Gastroesophageal sphincter (tissue), 3 donors: ENCODE measurements at regions not wholly inside any gene's neighbourhood (a gene's known extent, or its start where the extent isn't known, plus 50 kb on each side); places are given as distances from the start of the nearest gene placed in this dataset.

Experiments
- EP300 ChIP-seq: sonication (generic); formaldehyde crosslinking; IDR thresholded peaks from one replicate; pipeline ENCODE4 v1.6.1; 2017; ENCODE audit warnings: antibody characterized with exemption, mild to moderate bottlenecking
- POLR2A ChIP-seq, 2 donors: fragments of 450-650 bp; IDR thresholded peaks; one replicate each; pipeline ENCODE4 v1.6.1; 2017; ENCODE audit warnings: antibody characterized with exemption in 2 of 2, mild to moderate bottlenecking in 2 of 2, moderate library complexity in 1 of 2
- POLR2AphosphoS5 ChIP-seq: sonication (generic); formaldehyde crosslinking; IDR thresholded peaks from one replicate; pipeline ENCODE4 v1.6.1; 2017; ENCODE audit warnings: antibody characterized with exemption
- TF ChIP-seq, protein P1 (sequence below), 4 experiments: fragments of 200-600 bp in 2 of 4; fragments of 450-650 bp in 2 of 4; sonication (generic) in 1 of 4; IDR thresholded peaks; one replicate each; pipeline ENCODE4 v1.5.1; 2017 to 2019; ENCODE audit warnings: antibody characterized with exemption in 4 of 4, mild to moderate bottlenecking in 2 of 4, moderate library complexity in 2 of 4

GRCh38 chrX:94430091-94430490 lies 756.1 kb downstream of the FAM133A start:
- TF ChIP-seq, protein P1, sequence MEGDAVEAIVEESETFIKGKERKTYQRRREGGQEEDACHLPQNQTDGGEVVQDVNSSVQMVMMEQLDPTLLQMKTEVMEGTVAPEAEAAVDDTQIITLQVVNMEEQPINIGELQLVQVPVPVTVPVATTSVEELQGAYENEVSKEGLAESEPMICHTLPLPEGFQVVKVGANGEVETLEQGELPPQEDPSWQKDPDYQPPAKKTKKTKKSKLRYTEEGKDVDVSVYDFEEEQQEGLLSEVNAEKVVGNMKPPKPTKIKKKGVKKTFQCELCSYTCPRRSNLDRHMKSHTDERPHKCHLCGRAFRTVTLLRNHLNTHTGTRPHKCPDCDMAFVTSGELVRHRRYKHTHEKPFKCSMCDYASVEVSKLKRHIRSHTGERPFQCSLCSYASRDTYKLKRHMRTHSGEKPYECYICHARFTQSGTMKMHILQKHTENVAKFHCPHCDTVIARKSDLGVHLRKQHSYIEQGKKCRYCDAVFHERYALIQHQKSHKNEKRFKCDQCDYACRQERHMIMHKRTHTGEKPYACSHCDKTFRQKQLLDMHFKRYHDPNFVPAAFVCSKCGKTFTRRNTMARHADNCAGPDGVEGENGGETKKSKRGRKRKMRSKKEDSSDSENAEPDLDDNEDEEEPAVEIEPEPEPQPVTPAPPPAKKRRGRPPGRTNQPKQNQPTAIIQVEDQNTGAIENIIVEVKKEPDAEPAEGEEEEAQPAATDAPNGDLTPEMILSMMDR (IDR thresholded peaks at IDR 0.05): no peak
- no peak for TF ChIP-seq EP300
- no peak for TF ChIP-seq POLR2A (IDR thresholded peaks at IDR 0.05)
- TF ChIP-seq POLR2AphosphoS5: no peak
